ENCODE measurements at regions not wholly inside any gene's neighbourhood (a gene's known extent, or its start where the extent isn't known, plus 50 kb on each side); places are given as distances from the start of the nearest gene placed in this dataset.

- TF ChIP-seq CEBPB (IDR thresholded peaks at IDR 0.05; ENCODE audit: low read depth, low read length) (peak; percentile 48), NFE2L2 (IDR thresholded peaks at IDR 0.05; ENCODE audit: low read depth, low read length) (no peak), RFX5 (IDR thresholded peaks at IDR 0.05; ENCODE audit: low read depth, low read length) (no peak)
- Histone ChIP-seq H4K20me1 (ENCODE audit: insufficient read depth, low read length) (no peaks in the 10 kb centered on the region), H3K4me1 (ENCODE audit: control insufficient read depth, insufficient read depth, low read length) (peaks cover 8% of the 10 kb centered on the region), H3K23ac (ENCODE audit: low read depth, low read length) (no peak overlapping the region), H3K9me1 (ENCODE audit: insufficient read depth, low read length) (no peaks in the 10 kb centered on the region; the same call in 1 of the 2 replicates), H2BK15ac (ENCODE audit: low read depth, low read length) (no peak overlapping the region), H2AK9ac (replicated peaks; ENCODE audit: low read depth, low read length, poor library complexity) (no peak overlapping the region), H3K14ac (replicated peaks; ENCODE audit: low read depth, low read length) (no peak overlapping the region), H4K5ac (ENCODE audit: low read depth, low read length) (peak overlapping the region; percentile 45; the same call in 1 of the 2 replicates), H4K8ac (ENCODE audit: low read depth in 2 of 2, low read length in 2 of 2) (no peak overlapping the region), H3K9ac (ENCODE audit: low read depth, low read length) (no peak overlapping the region), H3K27me3 (ENCODE audit: control insufficient read depth, insufficient read depth, low read length) (no peaks in the 10 kb centered on the region; the same call in 1 of the 2 replicates), H2BK5ac (ENCODE audit: low read depth, low read length, poor library complexity, severe bottlenecking) (no peak overlapping the region), H4K91ac (ENCODE audit: insufficient read depth, low read depth, low read length) (no peak overlapping the region), H3K27ac (ENCODE audit: insufficient read depth, low read length) (no peak overlapping the region), H3K4me3 (ENCODE audit: insufficient read depth, low read depth, low read length) (no peak overlapping the region), H2BK20ac (ENCODE audit: low read depth, low read length) (0 out of 2 replicates have a peak overlapping the region, but pooled peaks have one; percentile 14), H2AFZ (replicated peaks; ENCODE audit: low read length, poor library complexity) (no peak overlapping the region), H3K9me3 (ENCODE audit: control insufficient read depth, insufficient read depth, low read length) (no peaks in the 10 kb centered on the region), H3K18ac (ENCODE audit: low read depth, low read length) (peak overlapping the region; percentile 67; the same call in 1 of the 2 replicates), H3K36me3 (ENCODE audit: control insufficient read depth, insufficient read depth, low read length) (no peaks in the 10 kb centered on the region), H2AK5ac (ENCODE audit: low read depth, low read length) (no peak overlapping the region), H3K56ac (ENCODE audit: extremely low read depth, insufficient read depth, low read length) (no peak overlapping the region), H2BK120ac (ENCODE audit: low read depth, low read length) (no peak overlapping the region), H3K4me2 (ENCODE audit: low read depth, low read length) (no peak overlapping the region), H3K4ac (ENCODE audit: low read depth, low read length) (no peak overlapping the region), H3K79me1 (ENCODE audit: low read depth in 1 of 2, low read length in 2 of 2) (no peaks in the 10 kb centered on the region)
- ATAC-seq (ENCODE audit: low read depth) (no peak), DNase-seq (no peak)
- dilution Hi-C loops (cut with HindIII; ENCODE audit: low sequenced_read_pairs, unreplicated experiment) (no loop called here), in situ Hi-C loops (cut with MboI; ENCODE audit: low sequenced_read_pairs) (no loop called here), intact Hi-C loops (cut with micrococcal nuclease) (loop anchor here (5.0 kb wide), 1 partner anchor 32 kb away; no protein-coding TSS in a partner anchor)
- WGBS, 2 experiments (ENCODE audit: extremely low coverage in 2 of 2, insufficient read length in 1 of 2): no CpG with 5 or more reads among the region's 4 CpGs
- no TSS peak for BruUV-seq (replicated peaks)
- CTCF ChIA-PET: interaction anchor here (0.6 kb wide), 1 partner anchor 165 kb away, joined by 6 read pairs; no protein-coding TSS in a partner anchor
- POLR2A ChIA-PET (ENCODE audit: unreplicated experiment): interaction anchor here (0.5 kb wide), 1 partner anchor 191 kb away, joined by 3 read pairs; no protein-coding TSS in a partner anchor
These were observed 132.2 kb upstream of the TNFAIP3 start for GRCh38 chr6:137734875-137735182.
